Tibial artery (tissue), 4 donors: ENCODE measurements at regions not wholly inside any gene's neighbourhood (a gene's known extent, or its start where the extent isn't known, plus 50 kb on each side); places are given as distances from the start of the nearest gene placed in this dataset.

ENCODE experiments used
- DNase-seq, 2 donors: peaks; one replicate each; pipeline ENCODE4 v3.0.0-alpha.2; 2019
- H3K27ac ChIP-seq, 2 donors: fragments of 200-600 bp; sonication (generic) in 1 of 2; 1 replicate in 1 of 2; 2 replicates in 1 of 2; pipeline ENCODE4 v1.5.1; 2018 to 2019; ENCODE audit warnings: mild to moderate bottlenecking in 1 of 2
- H3K27me3 ChIP-seq, 2 donors: fragments of 200-600 bp; sonication (generic) in 1 of 2; one replicate each; pipeline versions ENCODE4 v1.5.1 to v1.6.0; 2016 to 2019
- H3K36me3 ChIP-seq, 3 donors: fragments of 200-600 bp; sonication (generic) in 2 of 3; one replicate each; pipeline ENCODE4 v1.5.1; 2016 to 2019; ENCODE audit warnings: mild to moderate bottlenecking in 2 of 3
- H3K4me1 ChIP-seq, 4 donors: fragments of 200-600 bp; sonication (generic) in 2 of 4; 1 replicate in 3 of 4; 2 replicates in 1 of 4; pipeline ENCODE4 v1.5.1; 2016 to 2019
- H3K4me3 ChIP-seq, 2 donors: fragments of 200-600 bp; sonication (generic) in 1 of 2; 1 replicate in 1 of 2; 2 replicates in 1 of 2; pipeline ENCODE4 v1.5.1; 2018 to 2019; ENCODE audit warnings: mild to moderate bottlenecking in 2 of 2
- H3K9me3 ChIP-seq, 3 donors: fragments of 200-600 bp; sonication (generic) in 1 of 3; one replicate each; pipeline ENCODE4 v1.5.1; 2016 to 2019
- CTCF ChIP-seq, 2 experiments: fragments of 200-600 bp in 1 of 2; fragments of 450-650 bp in 1 of 2; IDR thresholded peaks; one replicate each; pipeline ENCODE4 v1.5.1; 2017 to 2019; ENCODE audit warnings: antibody characterized with exemption in 2 of 2, mild to moderate bottlenecking in 1 of 2, moderate library complexity in 1 of 2
- intact Hi-C: fragments of 100-400 bp; cut with DNase I; formaldehyde crosslinking; loops from one replicate; pipeline ENCODE4 v1.15.0; 2023; ENCODE audit warnings: low total_unique reads

DNA sequence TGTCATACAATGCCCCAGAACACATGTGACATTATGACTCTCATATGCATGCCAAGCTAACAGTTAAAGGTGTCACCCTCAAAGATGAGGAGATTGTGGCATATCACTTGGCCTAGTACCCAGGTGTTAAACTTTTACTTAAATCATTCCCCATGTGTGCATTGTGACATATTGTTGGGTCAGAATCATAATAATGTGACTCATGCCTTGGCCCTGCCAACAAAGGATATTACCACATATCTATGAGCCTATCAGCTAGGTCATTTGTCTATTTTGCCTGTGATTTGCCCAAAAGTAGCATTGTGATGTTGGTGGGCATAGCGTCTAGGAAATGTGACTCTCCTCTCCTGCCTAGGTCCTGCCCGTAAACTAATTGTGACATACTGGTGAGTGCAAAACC, 1147.1 kb upstream of the AMELY start:
- intact Hi-C loops = no loop called here
- Histone ChIP-seq H3K4me1 (no peaks in the 10 kb centered on the region), H3K36me3 (no peaks in the 10 kb centered on the region), H3K27ac (no peak overlapping the region), H3K27me3 (no peaks in the 10 kb centered on the region), H3K9me3 (no peaks in the 10 kb centered on the region), H3K4me3 (no peak overlapping the region)
- no peak for TF ChIP-seq CTCF (IDR thresholded peaks at IDR 0.05)
- no peak for DNase-seq

DNA sequence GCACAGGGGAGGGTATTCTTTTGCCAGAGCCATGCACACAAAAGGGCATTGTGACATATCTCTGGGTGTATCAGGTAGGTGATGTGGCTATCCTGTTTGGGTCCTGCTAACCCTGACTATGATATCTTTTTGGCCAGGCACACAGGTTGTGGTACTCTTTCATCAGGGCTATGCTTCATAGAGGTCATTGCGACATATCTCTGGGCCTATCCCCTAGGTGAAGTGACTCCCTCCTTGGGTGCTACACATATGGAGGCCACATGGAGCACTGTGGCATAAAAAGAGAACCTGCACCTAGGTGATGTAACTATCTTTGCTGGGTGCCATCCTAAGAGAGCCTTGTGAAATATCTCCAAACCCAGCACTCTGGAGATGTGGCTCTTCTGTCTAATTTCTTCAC, 1139.8 kb upstream of the AMELY start:
- no peak for TF ChIP-seq CTCF (IDR thresholded peaks at IDR 0.05)
- no peaks in the 10 kb centered on the region for H3K27me3 ChIP-seq
- no peaks in the 10 kb centered on the region for H3K9me3 ChIP-seq
- H3K4me3 ChIP-seq = no peak overlapping the region
- intact Hi-C loops = no loop called here
- H3K36me3 ChIP-seq = no peaks in the 10 kb centered on the region
- H3K27ac ChIP-seq = no peak overlapping the region
- no peaks in the 10 kb centered on the region for H3K4me1 ChIP-seq
- DNase-seq = no peak

DNA sequence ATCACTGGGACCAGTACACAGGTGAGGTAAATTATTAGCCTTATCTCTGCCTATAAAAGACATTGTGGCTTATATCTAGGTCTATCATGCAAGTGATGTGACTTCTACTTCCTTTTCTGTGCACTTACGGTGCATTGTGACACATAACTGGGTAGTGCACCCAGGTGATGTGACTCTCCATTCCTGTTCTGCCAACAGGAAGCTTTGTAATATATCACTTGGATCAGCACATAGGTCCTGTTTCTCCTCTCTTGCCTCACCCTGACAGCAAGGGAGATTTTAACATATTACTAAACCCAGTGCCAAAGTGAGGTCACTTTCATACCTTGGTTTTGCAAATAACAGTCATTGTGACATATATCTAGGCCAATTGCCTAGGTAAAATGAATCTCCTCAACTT, 1129.7 kb upstream of the AMELY start:
- DNase-seq = no peak
- H3K4me1 ChIP-seq = no peaks in the 10 kb centered on the region
- no peaks in the 10 kb centered on the region for H3K36me3 ChIP-seq
- H3K27ac ChIP-seq = no peak overlapping the region
- no peak overlapping the region for H3K4me3 ChIP-seq
- H3K9me3 ChIP-seq = no peaks in the 10 kb centered on the region
- no peak for TF ChIP-seq CTCF (IDR thresholded peaks at IDR 0.05)
- intact Hi-C loops = no loop called here
- no peaks in the 10 kb centered on the region for H3K27me3 ChIP-seq

- no peak for DNase-seq
- Histone ChIP-seq H3K36me3 (no peaks in the 10 kb centered on the region), H3K9me3 (no peaks in the 10 kb centered on the region), H3K4me3 (no peak overlapping the region), H3K27me3 (no peaks in the 10 kb centered on the region), H3K4me1 (no peaks in the 10 kb centered on the region), H3K27ac (no peak overlapping the region)
- no peak for TF ChIP-seq CTCF (IDR thresholded peaks at IDR 0.05)
- intact Hi-C loops = no loop called here
These were observed 1125.0 kb upstream of the AMELY start for GRCh38 chrY:8036563-8036962.

- DNase-seq = no peak
- Histone ChIP-seq H3K4me1 (no peaks in the 10 kb centered on the region), H3K27me3 (no peaks in the 10 kb centered on the region), H3K36me3 (no peaks in the 10 kb centered on the region), H3K9me3 (no peaks in the 10 kb centered on the region), H3K4me3 (no peak overlapping the region), H3K27ac (no peak overlapping the region)
- TF ChIP-seq CTCF (IDR thresholded peaks at IDR 0.05) = no peak
- intact Hi-C loops = no loop called here
These were observed 1124.1 kb upstream of the AMELY start for GRCh38 chrY:8035653-8036052.

GRCh38 chrY:8034673-8035072, 1123.1 kb upstream of the AMELY start:
- no peaks in the 10 kb centered on the region for H3K9me3 ChIP-seq
- no peaks in the 10 kb centered on the region for H3K4me1 ChIP-seq
- intact Hi-C loops = no loop called here
- no peak overlapping the region for H3K27ac ChIP-seq
- H3K27me3 ChIP-seq = no peaks in the 10 kb centered on the region
- no peaks in the 10 kb centered on the region for H3K36me3 ChIP-seq
- DNase-seq = no peak
- no peak for TF ChIP-seq CTCF (IDR thresholded peaks at IDR 0.05)
- no peak overlapping the region for H3K4me3 ChIP-seq
